Neural progenitor cell (in vitro differentiated cells): ENCODE measurements at regions not wholly inside any gene's neighbourhood (a gene's known extent, or its start where the extent isn't known, plus 50 kb on each side); places are given as distances from the start of the nearest gene placed in this dataset.
"Not testable (repeated sequence)": the region's sequence is repeated elsewhere in the genome, so short reads cannot be mapped to it uniquely, and the experiment has no call there.

Experiments
- DNase-seq: peaks from one replicate; pipeline ENCODE4 v3.0.0-alpha.2; 2016; ENCODE audit warnings: low spot score
- H2AFZ ChIP-seq: fragments of 200-600 bp; sonication (generic); replicated peaks from 2 replicates; pipeline ENCODE4 v1.6.1; 2016; ENCODE audit warnings: antibody characterized with exemption
- H3F3A ChIP-seq: fragments of 200-600 bp; sonication (generic); 2 replicates; pipeline ENCODE4 v1.6.1; 2016; ENCODE audit warnings: antibody characterized with exemption, low read depth
- H3K27ac ChIP-seq: fragments of 200-600 bp; sonication (generic); 2 replicates; pipeline ENCODE4 v1.5.1; 2016; ENCODE audit warnings: mild to moderate bottlenecking
- H3K27me3 ChIP-seq: fragments of 200-600 bp; sonication (generic); 2 replicates; pipeline ENCODE4 v1.6.1; 2016; ENCODE audit warnings: mild to moderate bottlenecking, moderate library complexity
- H3K36me3 ChIP-seq: fragments of 200-600 bp; sonication (generic); 2 replicates; pipeline ENCODE4 v1.5.1; 2016
- H3K4me1 ChIP-seq: fragments of 200-600 bp; sonication (generic); 2 replicates; pipeline ENCODE4 v1.6.1; 2016; ENCODE audit warnings: mixed run types
- H3K4me2 ChIP-seq: fragments of 200-600 bp; sonication (generic); 2 replicates; pipeline ENCODE4 v1.6.1; 2016
- H3K4me3 ChIP-seq: fragments of 200-600 bp; sonication (generic); 2 replicates; pipeline ENCODE4 v1.5.1; 2016
- H3K79me2 ChIP-seq: fragments of 200-600 bp; sonication (generic); 2 replicates; pipeline ENCODE4 v1.6.1; 2016; ENCODE audit warnings: low read depth
- H3K9ac ChIP-seq: fragments of 200-600 bp; sonication (generic); 2 replicates; pipeline ENCODE4 v1.6.1; 2016
- H3K9me3 ChIP-seq: fragments of 200-600 bp; sonication (generic); 2 replicates; pipeline ENCODE4 v1.5.1; 2016; ENCODE audit warnings: low read depth
- H4K20me1 ChIP-seq: fragments of 200-600 bp; sonication (generic); 2 replicates; pipeline ENCODE4 v1.6.1; 2016; ENCODE audit warnings: low read depth
- H3K27ac Mint-ChIP-seq: 3 replicates; pipeline ENCODE4 v1.8.0; 2021; ENCODE audit warnings: mixed read lengths
- H3K27me3 Mint-ChIP-seq: 2 replicates; pipeline ENCODE4 v1.8.0; 2022; ENCODE audit warnings: low read depth, mild to moderate bottlenecking, inconsistent platforms, moderate library complexity, mixed read lengths; ENCODE audit not compliant: insufficient read depth
- H3K36me3 Mint-ChIP-seq: 3 replicates; pipeline ENCODE4 v1.8.0; 2021; ENCODE audit warnings: mixed read lengths
- H3K4me1 Mint-ChIP-seq: 3 replicates; pipeline ENCODE4 v1.8.0; 2021; ENCODE audit warnings: mixed read lengths
- H3K4me3 Mint-ChIP-seq: 3 replicates; pipeline ENCODE4 v1.8.0; 2021; ENCODE audit warnings: mild to moderate bottlenecking, moderate library complexity, mixed read lengths
- H3K9me3 Mint-ChIP-seq: 3 replicates; pipeline ENCODE4 v1.8.0; 2020; ENCODE audit warnings: mixed read lengths
- EZH2 ChIP-seq: fragments of 200-600 bp; sonication (generic); IDR thresholded peaks from 2 replicates; pipeline ENCODE4 v1.6.1; 2017; ENCODE audit warnings: antibody characterized with exemption, mild to moderate bottlenecking, moderate library complexity
- EZH2phosphoT487 ChIP-seq: fragments of 200-600 bp; sonication (generic); IDR thresholded peaks from 2 replicates; pipeline ENCODE4 v1.6.1; 2017; ENCODE audit warnings: antibody characterized with exemption
- TF ChIP-seq, protein P1 (sequence below): fragments of 200-600 bp; sonication (generic); IDR thresholded peaks from 2 replicates; pipeline ENCODE4 v1.5.1; 2017; ENCODE audit warnings: antibody characterized with exemption, mild to moderate bottlenecking

DNA sequence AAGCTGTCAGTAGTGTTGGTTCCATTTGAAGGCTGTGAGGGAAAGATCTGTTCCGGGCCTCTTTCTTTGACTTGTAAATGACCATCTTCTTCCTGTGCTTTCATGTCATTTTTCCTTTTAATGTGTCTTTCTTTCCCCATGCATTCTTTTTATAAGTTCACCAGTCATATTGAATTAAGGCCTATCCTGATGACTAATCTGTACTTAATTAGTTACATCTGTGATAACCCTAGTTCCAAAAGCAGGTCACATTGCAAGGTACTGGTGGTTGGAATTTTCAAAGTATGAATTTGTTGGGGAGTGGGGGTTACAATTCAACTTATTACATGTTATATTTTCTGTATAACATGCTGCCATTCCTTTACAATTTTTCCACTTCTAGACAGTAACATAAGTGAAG is 1642.1 kb upstream of the FLRT2 start:
- no peak overlapping the region for H3K9ac ChIP-seq
- Mint-ChIP-seq H3K27me3 (no peaks in the 10 kb centered on the region), H3K27ac (no peak overlapping the region), H3K4me1 (no peaks in the 10 kb centered on the region), H3K36me3 (no peaks in the 10 kb centered on the region), H3K4me3 (no peak overlapping the region), H3K9me3 (no peaks in the 10 kb centered on the region)
- H3K4me3 ChIP-seq, result no peak overlapping the region
- H4K20me1 ChIP-seq, result no peaks in the 10 kb centered on the region
- no peaks in the 10 kb centered on the region for H3K27me3 ChIP-seq
- H3K36me3 ChIP-seq, result no peaks in the 10 kb centered on the region
- no peaks in the 10 kb centered on the region for H3K9me3 ChIP-seq
- no peak overlapping the region for H2AFZ ChIP-seq
- H3K4me1 ChIP-seq, result no peaks in the 10 kb centered on the region
- H3F3A ChIP-seq, result no peaks in the 10 kb centered on the region
- no peak for DNase-seq
- no peaks in the 10 kb centered on the region for H3K79me2 ChIP-seq
- no peak overlapping the region for H3K27ac ChIP-seq
- no peak overlapping the region for H3K4me2 ChIP-seq
- TF ChIP-seq EZH2phosphoT487 (no peak), EZH2 (no peak)
- TF ChIP-seq, protein P1, sequence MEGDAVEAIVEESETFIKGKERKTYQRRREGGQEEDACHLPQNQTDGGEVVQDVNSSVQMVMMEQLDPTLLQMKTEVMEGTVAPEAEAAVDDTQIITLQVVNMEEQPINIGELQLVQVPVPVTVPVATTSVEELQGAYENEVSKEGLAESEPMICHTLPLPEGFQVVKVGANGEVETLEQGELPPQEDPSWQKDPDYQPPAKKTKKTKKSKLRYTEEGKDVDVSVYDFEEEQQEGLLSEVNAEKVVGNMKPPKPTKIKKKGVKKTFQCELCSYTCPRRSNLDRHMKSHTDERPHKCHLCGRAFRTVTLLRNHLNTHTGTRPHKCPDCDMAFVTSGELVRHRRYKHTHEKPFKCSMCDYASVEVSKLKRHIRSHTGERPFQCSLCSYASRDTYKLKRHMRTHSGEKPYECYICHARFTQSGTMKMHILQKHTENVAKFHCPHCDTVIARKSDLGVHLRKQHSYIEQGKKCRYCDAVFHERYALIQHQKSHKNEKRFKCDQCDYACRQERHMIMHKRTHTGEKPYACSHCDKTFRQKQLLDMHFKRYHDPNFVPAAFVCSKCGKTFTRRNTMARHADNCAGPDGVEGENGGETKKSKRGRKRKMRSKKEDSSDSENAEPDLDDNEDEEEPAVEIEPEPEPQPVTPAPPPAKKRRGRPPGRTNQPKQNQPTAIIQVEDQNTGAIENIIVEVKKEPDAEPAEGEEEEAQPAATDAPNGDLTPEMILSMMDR, result no peak

DNA sequence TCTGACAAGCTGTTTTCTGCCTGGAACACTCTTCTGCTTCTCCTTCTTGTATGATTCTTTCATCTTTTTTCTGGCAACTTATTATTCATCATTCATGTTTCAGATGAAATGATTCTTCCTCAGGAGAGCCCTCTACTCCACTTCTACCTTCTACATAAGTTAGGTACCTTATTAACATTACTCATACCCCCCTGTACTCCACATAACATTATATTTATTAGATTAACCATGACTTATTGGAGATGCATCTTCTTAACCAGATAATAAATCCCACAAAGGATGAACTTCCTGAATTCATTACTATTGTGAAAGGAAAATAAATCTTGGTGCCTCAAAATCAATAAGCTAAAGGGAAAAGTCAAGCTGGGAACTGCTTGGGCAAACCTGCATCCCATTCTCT is 1636.5 kb upstream of the FLRT2 start:
- DNase-seq, result no peak
- Mint-ChIP-seq H3K4me1 (peaks cover 4% of the 10 kb centered on the region), H3K27ac (no peak overlapping the region), H3K4me3 (no peak overlapping the region), H3K27me3 (no peaks in the 10 kb centered on the region), H3K9me3 (no peaks in the 10 kb centered on the region), H3K36me3 (no peaks in the 10 kb centered on the region)
- no peaks in the 10 kb centered on the region for H4K20me1 ChIP-seq
- H2AFZ ChIP-seq, result no peak overlapping the region
- H3K79me2 ChIP-seq, result no peaks in the 10 kb centered on the region
- H3K36me3 ChIP-seq, result no peaks in the 10 kb centered on the region
- no peak overlapping the region for H3K4me3 ChIP-seq
- H3F3A ChIP-seq, result no peaks in the 10 kb centered on the region
- H3K4me1 ChIP-seq, result no peaks in the 10 kb centered on the region
- no peaks in the 10 kb centered on the region for H3K9me3 ChIP-seq
- TF ChIP-seq EZH2 (no peak), EZH2phosphoT487 (no peak)
- TF ChIP-seq, protein P1, result no peak
- no peak overlapping the region for H3K9ac ChIP-seq
- H3K27me3 ChIP-seq, result no peaks in the 10 kb centered on the region
- H3K27ac ChIP-seq, result no peak overlapping the region
- no peak overlapping the region for H3K4me2 ChIP-seq

DNA sequence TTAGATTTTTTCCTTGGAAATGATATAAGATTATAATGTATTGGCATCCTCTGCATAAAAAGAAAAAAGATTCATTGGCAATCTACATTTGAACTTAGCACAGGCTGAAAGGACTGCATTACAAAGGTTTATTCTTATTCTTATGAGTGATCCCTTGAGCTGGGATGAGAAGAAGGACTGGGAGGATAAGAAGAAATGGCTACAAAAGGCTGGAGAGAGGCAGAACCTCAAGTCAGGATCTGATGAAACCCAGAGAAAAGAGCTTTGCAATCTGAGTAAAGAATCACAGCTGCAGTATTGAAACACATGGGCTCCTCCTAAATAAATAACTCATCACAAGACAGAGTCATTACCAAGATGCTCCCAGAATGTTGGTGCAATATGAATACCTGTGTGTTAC is 1635.4 kb upstream of the FLRT2 start:
- Mint-ChIP-seq H3K4me3 (no peak overlapping the region), H3K27ac (no peak overlapping the region), H3K36me3 (no peaks in the 10 kb centered on the region), H3K4me1 (peaks cover 4% of the 10 kb centered on the region), H3K9me3 (no peaks in the 10 kb centered on the region), H3K27me3 (no peaks in the 10 kb centered on the region)
- Histone ChIP-seq H3K4me2 (no peak overlapping the region), H3K27me3 (no peaks in the 10 kb centered on the region), H2AFZ (no peak overlapping the region), H3K79me2 (no peaks in the 10 kb centered on the region), H3K9me3 (no peaks in the 10 kb centered on the region), H3F3A (no peaks in the 10 kb centered on the region), H3K27ac (no peak overlapping the region), H4K20me1 (no peaks in the 10 kb centered on the region), H3K4me3 (no peak overlapping the region), H3K9ac (no peak overlapping the region), H3K4me1 (no peaks in the 10 kb centered on the region), H3K36me3 (no peaks in the 10 kb centered on the region)
- TF ChIP-seq, protein P1, result no peak
- TF ChIP-seq EZH2phosphoT487 (no peak), EZH2 (no peak)
- DNase-seq, result no peak

- not testable (repeated sequence) for H3K4me3 ChIP-seq, H3F3A ChIP-seq, H3K4me2 ChIP-seq, H2AFZ ChIP-seq, H3K9ac ChIP-seq, H3K79me2 ChIP-seq, H3K27me3 ChIP-seq, H3K27ac ChIP-seq, H3K36me3 Mint-ChIP-seq, H3K9me3 ChIP-seq, H3K4me1 Mint-ChIP-seq, H3K9me3 Mint-ChIP-seq, H3K27me3 Mint-ChIP-seq, H3K36me3 ChIP-seq, H3K27ac Mint-ChIP-seq, H4K20me1 ChIP-seq, DNase-seq, H3K4me1 ChIP-seq, H3K4me3 Mint-ChIP-seq
These were observed 1631.4 kb upstream of the FLRT2 start for GRCh38 chr14:83898558-83898957.
